MM.1S (cell line): ENCODE measurements at regions not wholly inside any gene's neighbourhood (a gene's known extent, or its start where the extent isn't known, plus 50 kb on each side); places are given as distances from the start of the nearest gene placed in this dataset.

Source experiments
- DNase-seq: peaks from one replicate; pipeline ENCODE4 v3.0.0-alpha.2; 2015
- H2AFZ ChIP-seq: fragments of 300-600 bp; sonication (generic); 2 replicates; pipeline ENCODE4 v1.6.0; 2016; ENCODE audit warnings: antibody characterized with exemption, low read length
- H3F3A ChIP-seq: fragments of 300-600 bp; sonication (generic); 2 replicates; pipeline ENCODE4 v1.6.1; 2016; ENCODE audit warnings: mild to moderate bottlenecking, antibody characterized with exemption, low read length, moderate library complexity, mixed read lengths; ENCODE audit not compliant: insufficient read depth
- H3K27ac ChIP-seq: fragments of 300-600 bp; sonication (generic); 2 replicates; pipeline ENCODE4 v1.5.1; 2016; ENCODE audit warnings: mild to moderate bottlenecking, low read length
- H3K27me3 ChIP-seq: fragments of 300-600 bp; sonication (generic); replicated peaks from 2 replicates; pipeline ENCODE4 v1.6.0; 2016; ENCODE audit warnings: low read length; ENCODE audit not compliant: insufficient read depth
- H3K36me3 ChIP-seq: fragments of 300-600 bp; sonication (generic); replicated peaks from 2 replicates; pipeline ENCODE4 v1.6.1; 2016; ENCODE audit warnings: mild to moderate bottlenecking, low read length, mixed read lengths; ENCODE audit not compliant: insufficient read depth
- H3K4me1 ChIP-seq: fragments of 300-600 bp; sonication (generic); 2 replicates; pipeline ENCODE4 v1.6.1; 2016; ENCODE audit warnings: low read length, mixed read lengths
- H3K4me2 ChIP-seq: fragments of 300-600 bp; sonication (generic); 2 replicates; pipeline ENCODE4 v1.6.0; 2016; ENCODE audit warnings: low read depth, low read length
- H3K4me3 ChIP-seq: fragments of 300-600 bp; sonication (generic); 2 replicates; pipeline ENCODE4 v1.5.1; 2016; ENCODE audit warnings: low read length, mixed read lengths
- H3K79me2 ChIP-seq: fragments of 300-600 bp; sonication (generic); 2 replicates; pipeline ENCODE4 v1.6.1; 2016; ENCODE audit warnings: mixed run types, low read length, mixed read lengths
- H3K9ac ChIP-seq: fragments of 300-600 bp; sonication (generic); 2 replicates; pipeline ENCODE4 v1.6.1; 2016; ENCODE audit warnings: low read length, mixed read lengths
- H3K9me2 ChIP-seq: fragments of 300-600 bp; sonication (generic); replicated peaks from 2 replicates; pipeline ENCODE4 v1.6.1; 2016; ENCODE audit warnings: mild to moderate bottlenecking, low read length, mixed read lengths; ENCODE audit not compliant: insufficient read depth
- H3K9me3 ChIP-seq: fragments of 300-600 bp; sonication (generic); replicated peaks from 2 replicates; pipeline ENCODE4 v1.6.1; 2016; ENCODE audit warnings: mild to moderate bottlenecking, low read length, mixed read lengths; ENCODE audit not compliant: insufficient read depth
- H4K20me1 ChIP-seq: fragments of 300-600 bp; sonication (generic); 2 replicates; pipeline ENCODE4 v1.6.1; 2016; ENCODE audit warnings: mild to moderate bottlenecking, low read length, moderate library complexity, mixed read lengths; ENCODE audit not compliant: insufficient read depth
- CTCF ChIP-seq: fragments of 300-600 bp; sonication (generic); IDR thresholded peaks from 2 replicates; pipeline ENCODE4 v1.5.1; 2016; ENCODE audit warnings: antibody characterized with exemption, low read length, mixed read lengths
- EZH2 ChIP-seq: fragments of 300-600 bp; sonication (generic); optimal IDR thresholded peaks from 2 replicates; pipeline ENCODE3; 2017; ENCODE audit warnings: low read depth, mild to moderate bottlenecking, antibody characterized with exemption, low read length, mixed read lengths
- EZH2phosphoT487 ChIP-seq: fragments of 300-600 bp; sonication (generic); IDR thresholded peaks from 2 replicates; pipeline ENCODE4 v1.6.1; 2018; ENCODE audit warnings: antibody characterized with exemption, low read length

- Histone ChIP-seq H3K9ac (no peak overlapping the region), H2AFZ (no peak overlapping the region), H4K20me1 (no peaks in the 10 kb centered on the region), H3K36me3 (no peaks in the 10 kb centered on the region), H3K4me3 (no peak overlapping the region), H3F3A (peaks cover 4% of the 10 kb centered on the region; the same call in 1 of the 2 replicates), H3K79me2 (no peaks in the 10 kb centered on the region), H3K27me3 (no peaks in the 10 kb centered on the region), H3K4me2 (peak overlapping the region; percentile 28; the same call in 1 of the 2 replicates), H3K27ac (peak overlapping the region; percentile 6; the same call in 1 of the 2 replicates), H3K4me1 (peaks cover 14% of the 10 kb centered on the region), H3K9me3 (no peaks in the 10 kb centered on the region), H3K9me2 (no peaks in the 10 kb centered on the region)
- TF ChIP-seq CTCF = peak; percentile 27; the same call in 1 of the 2 replicates
- no peak for TF ChIP-seq EZH2phosphoT487
- TF ChIP-seq EZH2 = no peak
- peak; percentile 94 for DNase-seq
These were observed 1004.2 kb downstream of the UQCRFS1 start for GRCh38 chr19:28208745-28209144.

- TF ChIP-seq EZH2phosphoT487 = no peak
- no peak for TF ChIP-seq CTCF
- TF ChIP-seq EZH2 = no peak
- Histone ChIP-seq H3K27me3 (no peaks in the 10 kb centered on the region), H3K4me2 (no peak overlapping the region), H3K4me1 (peaks cover 14% of the 10 kb centered on the region), H3K9ac (no peak overlapping the region), H3K27ac (no peak overlapping the region), H3K36me3 (no peaks in the 10 kb centered on the region), H3K9me3 (no peaks in the 10 kb centered on the region), H4K20me1 (no peaks in the 10 kb centered on the region), H3K79me2 (no peaks in the 10 kb centered on the region), H3F3A (peaks cover 4% of the 10 kb centered on the region; the same call in 1 of the 2 replicates), H3K4me3 (no peak overlapping the region), H2AFZ (no peak overlapping the region), H3K9me2 (no peaks in the 10 kb centered on the region)
- DNase-seq = no peak
These were observed 1005.7 kb downstream of the UQCRFS1 start for GRCh38 chr19:28207244-28207643.

GRCh38 chr19:28201462-28201943 lies 1011.4 kb downstream of the UQCRFS1 start:
- DNase-seq = no peak
- no peaks in the 10 kb centered on the region for H3K79me2 ChIP-seq
- H3K4me2 ChIP-seq = no peak overlapping the region
- H3K9me3 ChIP-seq = no peaks in the 10 kb centered on the region
- no peak overlapping the region for H3K9ac ChIP-seq
- H4K20me1 ChIP-seq = no peaks in the 10 kb centered on the region
- TF ChIP-seq EZH2 (no peak), EZH2phosphoT487 (no peak), CTCF (no peak)
- H3K36me3 ChIP-seq = no peaks in the 10 kb centered on the region
- H3K4me1 ChIP-seq = no peaks in the 10 kb centered on the region
- H3K4me3 ChIP-seq = no peak overlapping the region
- H2AFZ ChIP-seq = no peak overlapping the region
- H3K9me2 ChIP-seq = no peaks in the 10 kb centered on the region
- H3K27ac ChIP-seq = no peak overlapping the region
- no peaks in the 10 kb centered on the region for H3F3A ChIP-seq
- H3K27me3 ChIP-seq = no peaks in the 10 kb centered on the region
